Neural cell (in vitro differentiated cells): ENCODE measurements at regions not wholly inside any gene's neighbourhood (a gene's known extent, or its start where the extent isn't known, plus 50 kb on each side); places are given as distances from the start of the nearest gene placed in this dataset.

ENCODE experiments used
- H2AFZ ChIP-seq: fragments of 200-600, 300-800 bp; sonication (generic), shearing (Covaris generic); 2 replicates; pipeline ENCODE4 v1.6.0; 2014; ENCODE audit warnings: low read depth, mild to moderate bottlenecking, antibody characterized with exemption, low read length, moderate library complexity
- H3F3A ChIP-seq: fragments of 200-600 bp; shearing (Covaris generic); 2 replicates; pipeline ENCODE4 v1.6.1; 2016; ENCODE audit warnings: mild to moderate bottlenecking, moderate library complexity, mixed read lengths, antibody characterized with exemption, low read length; ENCODE audit not compliant: insufficient read depth, poor library complexity, severe bottlenecking
- H3K27ac ChIP-seq: fragments of 200-600, 300-800 bp; sonication (generic), shearing (Covaris generic); 2 replicates; pipeline ENCODE4 v1.5.1; 2014; ENCODE audit warnings: mild to moderate bottlenecking, low read length, moderate library complexity
- H3K27me3 ChIP-seq: fragments of 300-800, 200-600 bp; sonication (generic), shearing (Covaris generic); 2 replicates; pipeline ENCODE4 v1.6.0; 2014; ENCODE audit warnings: mild to moderate bottlenecking, low read depth, low read length, moderate library complexity; ENCODE audit not compliant: insufficient read depth
- H3K36me3 ChIP-seq: fragments of 300-800, 200-600 bp; sonication (generic), shearing (Covaris generic); 2 replicates; pipeline ENCODE4 v1.5.1; 2014; ENCODE audit warnings: mild to moderate bottlenecking, antibody characterized with exemption, low read length, moderate library complexity; ENCODE audit not compliant: insufficient read depth
- H3K4me2 ChIP-seq: fragments of 300-800, 200-600 bp; sonication (generic), shearing (Covaris generic); 2 replicates; pipeline ENCODE4 v1.6.0; 2014; ENCODE audit warnings: mild to moderate bottlenecking, low read length
- H3K4me3 ChIP-seq: fragments of 300-800, 200-600 bp; sonication (generic), shearing (Covaris generic); 2 replicates; pipeline ENCODE4 v1.5.1; 2014; ENCODE audit warnings: mild to moderate bottlenecking, low read length, moderate library complexity
- H3K79me2 ChIP-seq: fragments of 200-600 bp; shearing (Covaris generic); replicated peaks from 2 replicates; pipeline ENCODE4 v1.6.0; 2014; ENCODE audit warnings: mild to moderate bottlenecking, low read length, moderate library complexity; ENCODE audit not compliant: insufficient read depth
- H3K9ac ChIP-seq: fragments of 300-800, 200-600 bp; sonication (generic), shearing (Covaris generic); 2 replicates; pipeline ENCODE4 v1.6.1; 2016; ENCODE audit warnings: mild to moderate bottlenecking, low read length, mixed read lengths
- H3K9me2 ChIP-seq: fragments of 200-600 bp; shearing (Covaris generic); 2 replicates; pipeline ENCODE4 v1.6.1; 2016; ENCODE audit warnings: mild to moderate bottlenecking, low read length, mixed read lengths; ENCODE audit not compliant: insufficient read depth
- H3K9me3 ChIP-seq: fragments of 200-600, 300-800 bp; sonication (generic), shearing (Covaris generic); 2 replicates; pipeline ENCODE4 v1.6.1; 2016; ENCODE audit warnings: mild to moderate bottlenecking, mixed run types, low read length, moderate library complexity, mixed read lengths
- H4K20me1 ChIP-seq: fragments of 200-600 bp; shearing (Covaris generic); 2 replicates; pipeline ENCODE4 v1.6.1; 2016; ENCODE audit warnings: mild to moderate bottlenecking, mixed run types; ENCODE audit not compliant: insufficient read depth
- CTCF ChIP-seq: fragments of 450-650 bp; IDR thresholded peaks from 2 replicates; pipeline ENCODE4 v1.5.1; 2014; ENCODE audit warnings: antibody characterized with exemption, mild to moderate bottlenecking, moderate library complexity; ENCODE audit not compliant: poor library complexity, severe bottlenecking
- EP300 ChIP-seq: fragments of 450-650 bp; conservative IDR thresholded peaks from 2 replicates; pipeline ENCODE4 v1.6.1; 2014; ENCODE audit warnings: antibody characterized with exemption, mild to moderate bottlenecking, moderate library complexity; ENCODE audit not compliant: poor library complexity, severe bottlenecking
- EZH2 ChIP-seq: fragments of 200-600, 300-800 bp; shearing (Covaris generic), sonication (generic); IDR thresholded peaks from 2 replicates; pipeline ENCODE4 v1.6.1; 2014; ENCODE audit warnings: antibody characterized with exemption, low read length, borderline replicate concordance, mild to moderate bottlenecking; ENCODE audit not compliant: insufficient read depth, poor library complexity, severe bottlenecking
- MXI1 ChIP-seq: fragments of 450-650 bp; conservative IDR thresholded peaks from 2 replicates; pipeline ENCODE4 v1.6.1; 2014; ENCODE audit warnings: antibody characterized with exemption, mild to moderate bottlenecking; ENCODE audit not compliant: poor library complexity, severe bottlenecking
- POLR2AphosphoS5 ChIP-seq: IDR thresholded peaks from 2 replicates; pipeline ENCODE4 v1.6.1; 2012
- RAD21 ChIP-seq: fragments of 450-650 bp; conservative IDR thresholded peaks from 2 replicates; pipeline ENCODE4 v1.6.1; 2014; ENCODE audit warnings: antibody characterized with exemption, mild to moderate bottlenecking, moderate library complexity
- SMC3 ChIP-seq: fragments of 450-650 bp; conservative IDR thresholded peaks from 2 replicates; pipeline ENCODE4 v1.6.1; 2014; ENCODE audit warnings: antibody characterized with exemption, mild to moderate bottlenecking, moderate library complexity; ENCODE audit not compliant: poor library complexity
- TAF1 ChIP-seq: IDR thresholded peaks from 2 replicates; pipeline ENCODE4 v1.6.1; 2012; ENCODE audit warnings: low read depth
- TF ChIP-seq, protein P1 (sequence below): IDR thresholded peaks from 2 replicates; pipeline ENCODE4 v1.6.1; 2012; ENCODE audit warnings: borderline replicate concordance

GRCh38 chrX:145910017-145910416 lies 92.4 kb downstream of the SLITRK2 start:
- no peak for TF ChIP-seq RAD21
- TF ChIP-seq CTCF = no peak
- TF ChIP-seq SMC3 = no peak
- TF ChIP-seq TAF1 = no peak
- TF ChIP-seq, protein P1, sequence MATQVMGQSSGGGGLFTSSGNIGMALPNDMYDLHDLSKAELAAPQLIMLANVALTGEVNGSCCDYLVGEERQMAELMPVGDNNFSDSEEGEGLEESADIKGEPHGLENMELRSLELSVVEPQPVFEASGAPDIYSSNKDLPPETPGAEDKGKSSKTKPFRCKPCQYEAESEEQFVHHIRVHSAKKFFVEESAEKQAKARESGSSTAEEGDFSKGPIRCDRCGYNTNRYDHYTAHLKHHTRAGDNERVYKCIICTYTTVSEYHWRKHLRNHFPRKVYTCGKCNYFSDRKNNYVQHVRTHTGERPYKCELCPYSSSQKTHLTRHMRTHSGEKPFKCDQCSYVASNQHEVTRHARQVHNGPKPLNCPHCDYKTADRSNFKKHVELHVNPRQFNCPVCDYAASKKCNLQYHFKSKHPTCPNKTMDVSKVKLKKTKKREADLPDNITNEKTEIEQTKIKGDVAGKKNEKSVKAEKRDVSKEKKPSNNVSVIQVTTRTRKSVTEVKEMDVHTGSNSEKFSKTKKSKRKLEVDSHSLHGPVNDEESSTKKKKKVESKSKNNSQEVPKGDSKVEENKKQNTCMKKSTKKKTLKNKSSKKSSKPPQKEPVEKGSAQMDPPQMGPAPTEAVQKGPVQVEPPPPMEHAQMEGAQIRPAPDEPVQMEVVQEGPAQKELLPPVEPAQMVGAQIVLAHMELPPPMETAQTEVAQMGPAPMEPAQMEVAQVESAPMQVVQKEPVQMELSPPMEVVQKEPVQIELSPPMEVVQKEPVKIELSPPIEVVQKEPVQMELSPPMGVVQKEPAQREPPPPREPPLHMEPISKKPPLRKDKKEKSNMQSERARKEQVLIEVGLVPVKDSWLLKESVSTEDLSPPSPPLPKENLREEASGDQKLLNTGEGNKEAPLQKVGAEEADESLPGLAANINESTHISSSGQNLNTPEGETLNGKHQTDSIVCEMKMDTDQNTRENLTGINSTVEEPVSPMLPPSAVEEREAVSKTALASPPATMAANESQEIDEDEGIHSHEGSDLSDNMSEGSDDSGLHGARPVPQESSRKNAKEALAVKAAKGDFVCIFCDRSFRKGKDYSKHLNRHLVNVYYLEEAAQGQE = no peak
- no peak for TF ChIP-seq POLR2AphosphoS5
- Histone ChIP-seq H3K9me2 (no peaks in the 10 kb centered on the region), H3K27me3 (no peaks in the 10 kb centered on the region), H3K36me3 (no peaks in the 10 kb centered on the region), H3K9ac (no peak overlapping the region), H2AFZ (no peak overlapping the region), H3K4me3 (no peak overlapping the region), H3K9me3 (no peaks in the 10 kb centered on the region), H4K20me1 (no peaks in the 10 kb centered on the region), H3K27ac (no peak overlapping the region), H3K4me2 (no peak overlapping the region), H3K79me2 (no peaks in the 10 kb centered on the region), H3F3A (no peaks in the 10 kb centered on the region)

DNA sequence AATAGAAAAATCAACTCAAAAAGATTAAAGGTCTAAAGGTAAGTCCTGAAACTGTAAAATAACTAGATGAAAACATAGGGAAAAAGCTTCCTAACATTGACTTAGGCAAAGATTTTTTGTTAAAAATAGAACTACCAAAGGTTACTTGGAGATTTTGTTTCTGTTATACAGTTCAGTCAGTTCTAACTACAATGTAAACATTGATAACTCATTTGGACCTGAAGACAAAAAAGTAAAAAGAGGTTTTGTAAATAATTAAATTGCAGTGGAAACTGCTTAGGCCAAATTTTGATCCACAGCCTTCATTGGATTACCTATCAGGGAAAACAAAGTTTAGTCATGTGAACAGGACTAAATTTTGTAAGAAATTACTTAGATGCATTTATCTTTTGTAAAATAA lies 101.8 kb downstream of the SLITRK2 start:
- H3K9ac ChIP-seq = no peak overlapping the region
- no peaks in the 10 kb centered on the region for H3K36me3 ChIP-seq
- TF ChIP-seq SMC3 (no peak), MXI1 (no peak), TAF1 (no peak), EP300 (no peak), EZH2 (no peak), POLR2AphosphoS5 (no peak), RAD21 (no peak), CTCF (no peak)
- TF ChIP-seq, protein P1 = no peak

More for the DNA sequence above, 101.8 kb downstream of the SLITRK2 start:
- Histone ChIP-seq H3K9me2 (no peaks in the 10 kb centered on the region), H3K27ac (no peak overlapping the region), H3K79me2 (no peaks in the 10 kb centered on the region), H2AFZ (no peak overlapping the region), H3K27me3 (no peaks in the 10 kb centered on the region), H3K9me3 (no peaks in the 10 kb centered on the region), H3K4me2 (no peak overlapping the region), H3F3A (no peaks in the 10 kb centered on the region), H3K4me3 (no peak overlapping the region), H4K20me1 (no peaks in the 10 kb centered on the region)
